ENCODE measurements at regions not wholly inside any gene's neighbourhood (a gene's known extent, or its start where the extent isn't known, plus 50 kb on each side); places are given as distances from the start of the nearest gene placed in this dataset.

- POLR2A ChIA-PET: no interaction called here
- no peaks in the 10 kb centered on the region for H3K9me3 ChIP-seq (ENCODE audit: control insufficient read depth, insufficient read depth, low read depth, low read length)
- no peak for DNase-seq (ENCODE audit: low read depth, low spot score)
- H3K27ac ChIP-seq (ENCODE audit: low read length): no peak overlapping the region
- BruUV-seq (replicated peaks): no TSS peak
- no peaks in the 10 kb centered on the region for H3K36me3 ChIP-seq (ENCODE audit: control insufficient read depth, insufficient read depth, low read length)
- H3K4me1 ChIP-seq (ENCODE audit: control insufficient read depth, insufficient read depth, low read length): no peaks in the 10 kb centered on the region
- ATAC-seq: no peak
- TF ChIP-seq, protein P1, sequence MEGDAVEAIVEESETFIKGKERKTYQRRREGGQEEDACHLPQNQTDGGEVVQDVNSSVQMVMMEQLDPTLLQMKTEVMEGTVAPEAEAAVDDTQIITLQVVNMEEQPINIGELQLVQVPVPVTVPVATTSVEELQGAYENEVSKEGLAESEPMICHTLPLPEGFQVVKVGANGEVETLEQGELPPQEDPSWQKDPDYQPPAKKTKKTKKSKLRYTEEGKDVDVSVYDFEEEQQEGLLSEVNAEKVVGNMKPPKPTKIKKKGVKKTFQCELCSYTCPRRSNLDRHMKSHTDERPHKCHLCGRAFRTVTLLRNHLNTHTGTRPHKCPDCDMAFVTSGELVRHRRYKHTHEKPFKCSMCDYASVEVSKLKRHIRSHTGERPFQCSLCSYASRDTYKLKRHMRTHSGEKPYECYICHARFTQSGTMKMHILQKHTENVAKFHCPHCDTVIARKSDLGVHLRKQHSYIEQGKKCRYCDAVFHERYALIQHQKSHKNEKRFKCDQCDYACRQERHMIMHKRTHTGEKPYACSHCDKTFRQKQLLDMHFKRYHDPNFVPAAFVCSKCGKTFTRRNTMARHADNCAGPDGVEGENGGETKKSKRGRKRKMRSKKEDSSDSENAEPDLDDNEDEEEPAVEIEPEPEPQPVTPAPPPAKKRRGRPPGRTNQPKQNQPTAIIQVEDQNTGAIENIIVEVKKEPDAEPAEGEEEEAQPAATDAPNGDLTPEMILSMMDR (IDR thresholded peaks at IDR 0.05): no peak
- TF ChIP-seq POLR2AphosphoS5 (IDR thresholded peaks at IDR 0.05; ENCODE audit: low read depth, low read length): no peak
- TF ChIP-seq TCF7L2 (IDR thresholded peaks at IDR 0.05; ENCODE audit: low read depth, low read length): no peak
- TF ChIP-seq, protein P2, sequence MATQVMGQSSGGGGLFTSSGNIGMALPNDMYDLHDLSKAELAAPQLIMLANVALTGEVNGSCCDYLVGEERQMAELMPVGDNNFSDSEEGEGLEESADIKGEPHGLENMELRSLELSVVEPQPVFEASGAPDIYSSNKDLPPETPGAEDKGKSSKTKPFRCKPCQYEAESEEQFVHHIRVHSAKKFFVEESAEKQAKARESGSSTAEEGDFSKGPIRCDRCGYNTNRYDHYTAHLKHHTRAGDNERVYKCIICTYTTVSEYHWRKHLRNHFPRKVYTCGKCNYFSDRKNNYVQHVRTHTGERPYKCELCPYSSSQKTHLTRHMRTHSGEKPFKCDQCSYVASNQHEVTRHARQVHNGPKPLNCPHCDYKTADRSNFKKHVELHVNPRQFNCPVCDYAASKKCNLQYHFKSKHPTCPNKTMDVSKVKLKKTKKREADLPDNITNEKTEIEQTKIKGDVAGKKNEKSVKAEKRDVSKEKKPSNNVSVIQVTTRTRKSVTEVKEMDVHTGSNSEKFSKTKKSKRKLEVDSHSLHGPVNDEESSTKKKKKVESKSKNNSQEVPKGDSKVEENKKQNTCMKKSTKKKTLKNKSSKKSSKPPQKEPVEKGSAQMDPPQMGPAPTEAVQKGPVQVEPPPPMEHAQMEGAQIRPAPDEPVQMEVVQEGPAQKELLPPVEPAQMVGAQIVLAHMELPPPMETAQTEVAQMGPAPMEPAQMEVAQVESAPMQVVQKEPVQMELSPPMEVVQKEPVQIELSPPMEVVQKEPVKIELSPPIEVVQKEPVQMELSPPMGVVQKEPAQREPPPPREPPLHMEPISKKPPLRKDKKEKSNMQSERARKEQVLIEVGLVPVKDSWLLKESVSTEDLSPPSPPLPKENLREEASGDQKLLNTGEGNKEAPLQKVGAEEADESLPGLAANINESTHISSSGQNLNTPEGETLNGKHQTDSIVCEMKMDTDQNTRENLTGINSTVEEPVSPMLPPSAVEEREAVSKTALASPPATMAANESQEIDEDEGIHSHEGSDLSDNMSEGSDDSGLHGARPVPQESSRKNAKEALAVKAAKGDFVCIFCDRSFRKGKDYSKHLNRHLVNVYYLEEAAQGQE (IDR thresholded peaks at IDR 0.05; ENCODE audit: insufficient read depth in 1 of 2, low read depth in 2 of 2, low read length in 1 of 2): no peak
- no peak for TF ChIP-seq SIN3A (IDR thresholded peaks at IDR 0.05; ENCODE audit: borderline replicate concordance, insufficient read depth, low read depth, low read length)
- H3K4me3 ChIP-seq (ENCODE audit: low read depth in 2 of 2, low read length in 2 of 2): no peak overlapping the region
- no peaks in the 10 kb centered on the region for H3K27me3 ChIP-seq (ENCODE audit: control insufficient read depth, insufficient read depth, low read length)
- in situ Hi-C loops (cut with HindIII; ENCODE audit: low pct_unique_long_range_greater_than_20kb, low sequenced_read_pairs): no loop called here
- CTCF ChIA-PET: no interaction called here
- intact Hi-C loops (cut with micrococcal nuclease; ENCODE audit: unreplicated experiment): no loop called here
Measured at GRCh38 chr1:228983231-228983660, 248.0 kb downstream of the RHOU start.

GRCh38 chr1:228983661-228984060 is 248.4 kb downstream of the RHOU start:
- Histone ChIP-seq H3K36me3 (ENCODE audit: control insufficient read depth, insufficient read depth, low read length) (no peaks in the 10 kb centered on the region), H3K27ac (ENCODE audit: low read length) (no peak overlapping the region), H3K4me1 (ENCODE audit: control insufficient read depth, insufficient read depth, low read length) (no peaks in the 10 kb centered on the region), H3K27me3 (ENCODE audit: control insufficient read depth, insufficient read depth, low read length) (no peaks in the 10 kb centered on the region), H3K4me3 (ENCODE audit: low read depth in 2 of 2, low read length in 2 of 2) (no peak overlapping the region), H3K9me3 (ENCODE audit: control insufficient read depth, insufficient read depth, low read depth, low read length) (no peaks in the 10 kb centered on the region)
- DNase-seq (ENCODE audit: low read depth, low spot score) (no peak), ATAC-seq (no peak)
- POLR2A ChIA-PET: no interaction called here
- in situ Hi-C loops (cut with HindIII; ENCODE audit: low pct_unique_long_range_greater_than_20kb, low sequenced_read_pairs): no loop called here
- CTCF ChIA-PET: no interaction called here
- intact Hi-C loops (cut with micrococcal nuclease; ENCODE audit: unreplicated experiment): no loop called here
- BruUV-seq (replicated peaks): no TSS peak
- TF ChIP-seq, protein P2 (IDR thresholded peaks at IDR 0.05; ENCODE audit: insufficient read depth in 1 of 2, low read depth in 2 of 2, low read length in 1 of 2): no peak
- TF ChIP-seq, protein P1 (IDR thresholded peaks at IDR 0.05): no peak
- no peak for TF ChIP-seq POLR2AphosphoS5 (IDR thresholded peaks at IDR 0.05; ENCODE audit: low read depth, low read length)
- no peak for TF ChIP-seq TCF7L2 (IDR thresholded peaks at IDR 0.05; ENCODE audit: low read depth, low read length)
- no peak for TF ChIP-seq SIN3A (IDR thresholded peaks at IDR 0.05; ENCODE audit: borderline replicate concordance, insufficient read depth, low read depth, low read length)

All from Panc1 (cell line).